ENCODE measurements at regions not wholly inside any gene's neighbourhood (a gene's known extent, or its start where the extent isn't known, plus 50 kb on each side); places are given as distances from the start of the nearest gene placed in this dataset.

DNA sequence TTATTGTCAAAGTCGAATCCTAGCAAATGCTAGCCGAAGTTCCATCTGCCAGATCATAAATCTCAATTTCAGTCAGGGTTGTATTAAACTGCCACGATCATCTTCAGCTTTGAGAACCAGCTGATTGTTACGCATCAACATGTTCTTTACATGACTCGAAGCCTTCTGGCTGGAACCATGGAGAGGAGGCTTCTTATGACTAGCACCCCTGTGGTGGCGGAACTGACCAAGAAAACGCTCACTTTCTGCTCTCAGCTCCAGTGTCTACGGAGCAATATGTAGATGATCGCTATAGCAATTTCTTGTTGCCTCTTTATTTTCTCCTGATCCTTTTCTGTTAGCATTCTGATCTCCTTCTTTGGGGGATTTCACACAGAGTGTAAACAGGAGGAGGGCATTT lies 479.4 kb upstream of the SLC35B3 start:
- TF ChIP-seq SIN3A (IDR thresholded peaks at IDR 0.05; ENCODE audit: borderline replicate concordance, insufficient read depth, low read length) (no peak), TAF1 (IDR thresholded peaks at IDR 0.05; ENCODE audit: borderline replicate concordance, insufficient read depth, low read length) (no peak), POLR2AphosphoS5 (IDR thresholded peaks at IDR 0.05; ENCODE audit: low read depth, low read length) (no peak), FOXP2 (optimal IDR thresholded peaks at IDR 0.05; ENCODE audit: borderline replicate concordance, extremely low read depth, extremely low read length, insufficient read depth) (no peak)
- TF ChIP-seq, protein P1, sequence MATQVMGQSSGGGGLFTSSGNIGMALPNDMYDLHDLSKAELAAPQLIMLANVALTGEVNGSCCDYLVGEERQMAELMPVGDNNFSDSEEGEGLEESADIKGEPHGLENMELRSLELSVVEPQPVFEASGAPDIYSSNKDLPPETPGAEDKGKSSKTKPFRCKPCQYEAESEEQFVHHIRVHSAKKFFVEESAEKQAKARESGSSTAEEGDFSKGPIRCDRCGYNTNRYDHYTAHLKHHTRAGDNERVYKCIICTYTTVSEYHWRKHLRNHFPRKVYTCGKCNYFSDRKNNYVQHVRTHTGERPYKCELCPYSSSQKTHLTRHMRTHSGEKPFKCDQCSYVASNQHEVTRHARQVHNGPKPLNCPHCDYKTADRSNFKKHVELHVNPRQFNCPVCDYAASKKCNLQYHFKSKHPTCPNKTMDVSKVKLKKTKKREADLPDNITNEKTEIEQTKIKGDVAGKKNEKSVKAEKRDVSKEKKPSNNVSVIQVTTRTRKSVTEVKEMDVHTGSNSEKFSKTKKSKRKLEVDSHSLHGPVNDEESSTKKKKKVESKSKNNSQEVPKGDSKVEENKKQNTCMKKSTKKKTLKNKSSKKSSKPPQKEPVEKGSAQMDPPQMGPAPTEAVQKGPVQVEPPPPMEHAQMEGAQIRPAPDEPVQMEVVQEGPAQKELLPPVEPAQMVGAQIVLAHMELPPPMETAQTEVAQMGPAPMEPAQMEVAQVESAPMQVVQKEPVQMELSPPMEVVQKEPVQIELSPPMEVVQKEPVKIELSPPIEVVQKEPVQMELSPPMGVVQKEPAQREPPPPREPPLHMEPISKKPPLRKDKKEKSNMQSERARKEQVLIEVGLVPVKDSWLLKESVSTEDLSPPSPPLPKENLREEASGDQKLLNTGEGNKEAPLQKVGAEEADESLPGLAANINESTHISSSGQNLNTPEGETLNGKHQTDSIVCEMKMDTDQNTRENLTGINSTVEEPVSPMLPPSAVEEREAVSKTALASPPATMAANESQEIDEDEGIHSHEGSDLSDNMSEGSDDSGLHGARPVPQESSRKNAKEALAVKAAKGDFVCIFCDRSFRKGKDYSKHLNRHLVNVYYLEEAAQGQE (IDR thresholded peaks at IDR 0.05; ENCODE audit: insufficient read depth in 1 of 2, low read depth in 2 of 2, low read length in 2 of 2), result no peak

DNA sequence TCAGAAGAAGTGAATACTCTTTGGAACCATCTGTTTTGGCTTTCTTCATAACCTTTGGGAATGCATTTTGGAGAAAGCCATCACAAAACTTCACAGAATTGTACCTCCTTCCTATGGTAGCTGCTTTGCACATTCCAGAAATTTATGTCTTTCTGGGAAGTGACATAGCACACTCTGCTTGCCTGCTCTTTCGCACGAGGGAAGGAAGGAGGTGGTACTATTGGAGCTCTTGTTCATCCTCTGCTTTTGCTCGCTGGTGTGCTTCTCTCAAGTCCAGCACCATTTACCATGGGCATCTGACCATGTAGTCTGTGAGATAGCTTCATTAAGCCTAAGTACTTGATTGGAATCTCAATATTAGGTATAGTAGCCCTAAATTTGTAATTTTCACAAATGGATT lies 473.3 kb upstream of the SLC35B3 start:
- no peak for TF ChIP-seq SIN3A (IDR thresholded peaks at IDR 0.05; ENCODE audit: borderline replicate concordance, insufficient read depth, low read length)
- TF ChIP-seq, protein P1 (IDR thresholded peaks at IDR 0.05; ENCODE audit: insufficient read depth in 1 of 2, low read depth in 2 of 2, low read length in 2 of 2), result no peak
- TF ChIP-seq TAF1 (IDR thresholded peaks at IDR 0.05; ENCODE audit: borderline replicate concordance, insufficient read depth, low read length), result no peak
- TF ChIP-seq FOXP2 (optimal IDR thresholded peaks at IDR 0.05; ENCODE audit: borderline replicate concordance, extremely low read depth, extremely low read length, insufficient read depth), result no peak
- no peak for TF ChIP-seq POLR2AphosphoS5 (IDR thresholded peaks at IDR 0.05; ENCODE audit: low read depth, low read length)

DNA sequence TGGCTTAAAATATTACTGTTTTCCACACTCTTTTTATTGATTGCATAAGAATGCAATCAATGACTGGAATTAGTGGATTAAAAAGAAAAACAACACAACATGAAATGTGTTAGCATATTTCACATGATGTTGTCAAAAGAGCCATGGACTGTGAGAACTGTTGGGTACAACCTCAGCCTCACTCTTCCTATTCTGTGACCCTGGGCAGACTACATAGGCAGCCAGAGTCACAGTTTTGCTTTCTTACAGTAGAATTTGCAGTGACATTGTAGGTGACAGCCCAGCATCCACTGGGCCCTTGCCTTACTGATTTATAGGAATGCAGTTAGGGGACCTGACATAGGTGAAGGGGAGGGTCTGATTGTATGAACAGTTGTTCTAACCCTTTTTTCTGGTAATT lies 471.4 kb upstream of the SLC35B3 start:
- no peak for TF ChIP-seq SIN3A (IDR thresholded peaks at IDR 0.05; ENCODE audit: borderline replicate concordance, insufficient read depth, low read length)
- no peak for TF ChIP-seq TAF1 (IDR thresholded peaks at IDR 0.05; ENCODE audit: borderline replicate concordance, insufficient read depth, low read length)

DNA sequence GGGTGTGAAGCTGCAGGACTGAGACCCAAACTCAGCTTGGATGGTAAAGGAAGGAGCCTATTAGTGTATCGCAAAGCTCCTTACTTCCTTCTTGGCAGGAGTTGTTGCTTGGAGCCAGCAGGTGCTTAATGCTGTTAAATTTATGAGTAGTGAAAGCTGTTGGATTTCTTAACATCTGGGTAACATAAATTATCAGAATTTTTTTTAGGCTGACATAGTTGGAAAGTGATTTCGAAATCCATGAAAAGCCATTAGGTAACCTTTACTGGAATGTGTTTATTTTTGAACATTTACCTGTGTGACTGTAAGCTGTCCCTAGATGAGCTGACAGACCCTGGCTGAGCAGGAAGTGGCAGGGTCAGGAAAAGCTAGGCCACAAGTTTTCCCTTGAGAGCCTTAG lies 470.4 kb upstream of the SLC35B3 start:
- TF ChIP-seq, protein P1 (IDR thresholded peaks at IDR 0.05; ENCODE audit: insufficient read depth in 1 of 2, low read depth in 2 of 2, low read length in 2 of 2), result no peak
- TF ChIP-seq TAF1 (IDR thresholded peaks at IDR 0.05; ENCODE audit: borderline replicate concordance, insufficient read depth, low read length) (no peak), SIN3A (IDR thresholded peaks at IDR 0.05; ENCODE audit: borderline replicate concordance, insufficient read depth, low read length) (no peak), POLR2AphosphoS5 (IDR thresholded peaks at IDR 0.05; ENCODE audit: low read depth, low read length) (no peak), FOXP2 (optimal IDR thresholded peaks at IDR 0.05; ENCODE audit: borderline replicate concordance, extremely low read depth, extremely low read length, insufficient read depth) (no peak)

DNA sequence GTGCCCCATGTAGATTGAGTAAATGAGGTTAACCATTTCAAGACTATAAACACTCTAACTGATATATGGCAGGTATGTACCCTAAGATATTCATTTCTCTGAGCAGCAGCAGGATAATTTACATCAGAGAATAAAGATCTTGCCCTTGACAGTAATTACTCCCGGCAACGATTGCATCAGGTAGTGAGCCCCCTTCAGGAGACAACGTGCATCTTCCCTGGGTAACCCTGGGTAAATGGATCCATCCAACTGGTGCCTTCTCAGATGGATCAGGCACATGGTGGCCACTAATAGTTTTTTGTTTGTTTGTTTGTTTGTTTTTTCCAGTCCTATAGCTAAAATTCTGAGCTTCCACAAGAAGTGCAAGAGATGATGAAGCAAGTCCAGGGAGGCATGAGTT lies 469.4 kb upstream of the SLC35B3 start:
- TF ChIP-seq FOXP2 (optimal IDR thresholded peaks at IDR 0.05; ENCODE audit: borderline replicate concordance, extremely low read depth, extremely low read length, insufficient read depth) (no peak), POLR2AphosphoS5 (IDR thresholded peaks at IDR 0.05; ENCODE audit: low read depth, low read length) (no peak), TAF1 (IDR thresholded peaks at IDR 0.05; ENCODE audit: borderline replicate concordance, insufficient read depth, low read length) (no peak), SIN3A (IDR thresholded peaks at IDR 0.05; ENCODE audit: borderline replicate concordance, insufficient read depth, low read length) (no peak)
- TF ChIP-seq, protein P1 (IDR thresholded peaks at IDR 0.05; ENCODE audit: insufficient read depth in 1 of 2, low read depth in 2 of 2, low read length in 2 of 2), result no peak

All from PFSK-1 (cell line).